ENCODE measurements at regions not wholly inside any gene's neighbourhood (a gene's known extent, or its start where the extent isn't known, plus 50 kb on each side); places are given as distances from the start of the nearest gene placed in this dataset.

- no peak for DNase-seq
Measured at GRCh38 chr2:18123211-18123570, 244.7 kb downstream of the KCNS3 start.

- no peak for DNase-seq
Measured at GRCh38 chr2:18122544-18123210, 244.2 kb downstream of the KCNS3 start.

GRCh38 chr2:18119883-18120282 is 241.4 kb downstream of the KCNS3 start:
- DNase-seq = no peak

GRCh38 chr2:18118703-18119102 is 240.2 kb downstream of the KCNS3 start:
- no peak for DNase-seq

- peak in 1 of 2 donors; percentile 0 for DNase-seq
Measured at GRCh38 chr2:18117592-18117991, 239.1 kb downstream of the KCNS3 start.

- DNase-seq = no peak
Measured at GRCh38 chr2:18110222-18110621, 231.8 kb downstream of the KCNS3 start.

GRCh38 chr2:18106841-18107240 is 228.4 kb downstream of the KCNS3 start:
- DNase-seq = no peak

- no peak for DNase-seq
Measured at GRCh38 chr2:18105929-18106328, 227.5 kb downstream of the KCNS3 start.

GRCh38 chr2:18104595-18105224 is 226.2 kb downstream of the KCNS3 start:
- no peak for DNase-seq

- no peak for DNase-seq
Measured at GRCh38 chr2:18096836-18097405, 218.5 kb downstream of the KCNS3 start.

- no peak for DNase-seq
Measured at GRCh38 chr2:18094277-18094676, 215.8 kb downstream of the KCNS3 start.

- DNase-seq = no peak
Measured at GRCh38 chr2:18093196-18093595, 214.7 kb downstream of the KCNS3 start.

- DNase-seq = no peak
Measured at GRCh38 chr2:18092760-18093159, 214.3 kb downstream of the KCNS3 start.

- DNase-seq = no peak
Measured at GRCh38 chr2:18085593-18085992, 207.1 kb downstream of the KCNS3 start.

- DNase-seq = no peak
Measured at GRCh38 chr2:18084376-18084775, 205.9 kb downstream of the KCNS3 start.

- no peak for DNase-seq
Measured at GRCh38 chr2:18083806-18084205, 205.3 kb downstream of the KCNS3 start.

GRCh38 chr2:18078216-18078615 is 199.7 kb downstream of the KCNS3 start:
- DNase-seq = no peak

- no peak for DNase-seq
Measured at GRCh38 chr2:18077704-18078103, 199.2 kb downstream of the KCNS3 start.

- no peak for DNase-seq
Measured at GRCh38 chr2:18077231-18077630, 198.8 kb downstream of the KCNS3 start.

- no peak for DNase-seq
Measured at GRCh38 chr2:18074476-18074875, 196.0 kb downstream of the KCNS3 start.

- DNase-seq = no peak
Measured at GRCh38 chr2:18073601-18074000, 195.1 kb downstream of the KCNS3 start.

GRCh38 chr2:18067588-18068384 is 189.3 kb downstream of the KCNS3 start:
- no peak for DNase-seq

GRCh38 chr2:18066894-18067293 is 188.4 kb downstream of the KCNS3 start:
- no peak for DNase-seq

GRCh38 chr2:18066066-18066465 is 187.6 kb downstream of the KCNS3 start:
- no peak for DNase-seq
